ENCODE measurements at regions not wholly inside any gene's neighbourhood (a gene's known extent, or its start where the extent isn't known, plus 50 kb on each side); places are given as distances from the start of the nearest gene placed in this dataset.

DNA sequence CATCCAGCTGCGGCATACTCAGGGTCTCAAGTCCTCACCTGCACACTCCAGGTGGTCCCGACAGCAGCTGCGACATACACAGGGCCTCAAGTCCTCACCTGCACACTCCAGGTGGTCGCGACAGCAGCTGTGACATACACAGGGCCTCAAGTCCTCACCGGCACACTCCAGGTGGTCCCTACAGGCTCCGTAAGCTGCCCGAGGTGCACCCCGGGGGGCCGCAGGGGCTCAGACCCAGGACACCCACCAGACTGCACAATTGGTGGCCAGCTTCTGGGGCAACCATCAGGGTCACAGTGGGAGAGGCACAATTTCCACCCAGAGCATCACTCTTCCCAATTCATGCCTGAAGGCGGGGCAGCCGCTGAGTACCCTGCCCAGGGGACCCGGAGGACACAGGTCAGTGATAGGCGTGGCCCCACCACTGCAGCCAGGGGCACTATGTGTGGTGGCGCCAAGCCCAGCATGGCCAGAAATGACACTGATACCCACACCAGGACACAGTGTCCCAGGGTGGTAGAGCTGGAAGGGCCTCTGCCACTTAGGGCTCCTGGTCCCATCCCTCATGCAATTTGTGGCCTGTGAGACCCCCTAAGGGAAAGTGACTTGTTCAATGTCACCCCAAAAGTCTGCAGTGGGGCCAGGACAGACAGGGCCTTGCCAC is 57.5 kb upstream of the ZNF469 start:
- DNase-seq (ENCODE audit: low read depth in 1 of 2, low spot score in 1 of 2) = no peak
- Histone ChIP-seq H3K27me3 (ENCODE audit: insufficient read depth, poor library complexity, severe bottlenecking) (no peaks in the 10 kb centered on the region), H3K4me3 (replicated peaks; ENCODE audit: insufficient read depth, low read length) (no peak overlapping the region), H3K27ac (replicated peaks) (no peak overlapping the region)
- TF ChIP-seq GABPA (IDR thresholded peaks at IDR 0.05; ENCODE audit: low read depth) (no peak), POLR2AphosphoS5 (IDR thresholded peaks at IDR 0.05; ENCODE audit: low read depth) (no peak), SPI1 (IDR thresholded peaks at IDR 0.05; ENCODE audit: borderline replicate concordance, low read depth) (no peak)
- TF ChIP-seq, protein P1, sequence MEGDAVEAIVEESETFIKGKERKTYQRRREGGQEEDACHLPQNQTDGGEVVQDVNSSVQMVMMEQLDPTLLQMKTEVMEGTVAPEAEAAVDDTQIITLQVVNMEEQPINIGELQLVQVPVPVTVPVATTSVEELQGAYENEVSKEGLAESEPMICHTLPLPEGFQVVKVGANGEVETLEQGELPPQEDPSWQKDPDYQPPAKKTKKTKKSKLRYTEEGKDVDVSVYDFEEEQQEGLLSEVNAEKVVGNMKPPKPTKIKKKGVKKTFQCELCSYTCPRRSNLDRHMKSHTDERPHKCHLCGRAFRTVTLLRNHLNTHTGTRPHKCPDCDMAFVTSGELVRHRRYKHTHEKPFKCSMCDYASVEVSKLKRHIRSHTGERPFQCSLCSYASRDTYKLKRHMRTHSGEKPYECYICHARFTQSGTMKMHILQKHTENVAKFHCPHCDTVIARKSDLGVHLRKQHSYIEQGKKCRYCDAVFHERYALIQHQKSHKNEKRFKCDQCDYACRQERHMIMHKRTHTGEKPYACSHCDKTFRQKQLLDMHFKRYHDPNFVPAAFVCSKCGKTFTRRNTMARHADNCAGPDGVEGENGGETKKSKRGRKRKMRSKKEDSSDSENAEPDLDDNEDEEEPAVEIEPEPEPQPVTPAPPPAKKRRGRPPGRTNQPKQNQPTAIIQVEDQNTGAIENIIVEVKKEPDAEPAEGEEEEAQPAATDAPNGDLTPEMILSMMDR (IDR thresholded peaks at IDR 0.05; ENCODE audit: insufficient read depth, low read length) = no peak
- TF ChIP-seq, protein P2, sequence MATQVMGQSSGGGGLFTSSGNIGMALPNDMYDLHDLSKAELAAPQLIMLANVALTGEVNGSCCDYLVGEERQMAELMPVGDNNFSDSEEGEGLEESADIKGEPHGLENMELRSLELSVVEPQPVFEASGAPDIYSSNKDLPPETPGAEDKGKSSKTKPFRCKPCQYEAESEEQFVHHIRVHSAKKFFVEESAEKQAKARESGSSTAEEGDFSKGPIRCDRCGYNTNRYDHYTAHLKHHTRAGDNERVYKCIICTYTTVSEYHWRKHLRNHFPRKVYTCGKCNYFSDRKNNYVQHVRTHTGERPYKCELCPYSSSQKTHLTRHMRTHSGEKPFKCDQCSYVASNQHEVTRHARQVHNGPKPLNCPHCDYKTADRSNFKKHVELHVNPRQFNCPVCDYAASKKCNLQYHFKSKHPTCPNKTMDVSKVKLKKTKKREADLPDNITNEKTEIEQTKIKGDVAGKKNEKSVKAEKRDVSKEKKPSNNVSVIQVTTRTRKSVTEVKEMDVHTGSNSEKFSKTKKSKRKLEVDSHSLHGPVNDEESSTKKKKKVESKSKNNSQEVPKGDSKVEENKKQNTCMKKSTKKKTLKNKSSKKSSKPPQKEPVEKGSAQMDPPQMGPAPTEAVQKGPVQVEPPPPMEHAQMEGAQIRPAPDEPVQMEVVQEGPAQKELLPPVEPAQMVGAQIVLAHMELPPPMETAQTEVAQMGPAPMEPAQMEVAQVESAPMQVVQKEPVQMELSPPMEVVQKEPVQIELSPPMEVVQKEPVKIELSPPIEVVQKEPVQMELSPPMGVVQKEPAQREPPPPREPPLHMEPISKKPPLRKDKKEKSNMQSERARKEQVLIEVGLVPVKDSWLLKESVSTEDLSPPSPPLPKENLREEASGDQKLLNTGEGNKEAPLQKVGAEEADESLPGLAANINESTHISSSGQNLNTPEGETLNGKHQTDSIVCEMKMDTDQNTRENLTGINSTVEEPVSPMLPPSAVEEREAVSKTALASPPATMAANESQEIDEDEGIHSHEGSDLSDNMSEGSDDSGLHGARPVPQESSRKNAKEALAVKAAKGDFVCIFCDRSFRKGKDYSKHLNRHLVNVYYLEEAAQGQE (IDR thresholded peaks at IDR 0.05; ENCODE audit: insufficient replicate concordance, low read depth) = no peak

DNA sequence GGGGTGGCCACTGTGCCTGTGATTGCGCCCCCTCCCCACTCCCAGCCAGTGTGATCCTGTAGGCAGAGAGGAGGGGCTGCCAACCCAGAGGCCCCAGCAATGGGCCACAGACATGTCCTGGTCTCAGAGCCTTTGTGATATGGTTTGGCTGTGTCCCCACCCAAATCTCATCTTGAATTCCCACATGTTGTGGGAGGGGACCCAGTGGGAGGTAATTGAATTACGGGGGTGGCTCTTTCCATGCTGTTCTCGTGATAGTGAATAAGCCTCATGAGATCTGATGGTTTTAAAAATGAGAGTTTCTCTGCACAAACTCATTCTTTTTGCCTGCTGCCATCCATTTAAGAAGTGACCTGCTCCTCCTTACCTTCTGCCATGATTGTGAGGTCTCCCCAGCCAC is 56.8 kb upstream of the ZNF469 start:
- H3K27ac ChIP-seq (replicated peaks) = no peak overlapping the region
- no peaks in the 10 kb centered on the region for H3K27me3 ChIP-seq (ENCODE audit: insufficient read depth, poor library complexity, severe bottlenecking)
- H3K4me3 ChIP-seq (replicated peaks; ENCODE audit: insufficient read depth, low read length) = no peak overlapping the region
- DNase-seq (ENCODE audit: low read depth in 1 of 2, low spot score in 1 of 2) = no peak
- TF ChIP-seq SPI1 (IDR thresholded peaks at IDR 0.05; ENCODE audit: borderline replicate concordance, low read depth) (no peak), GABPA (IDR thresholded peaks at IDR 0.05; ENCODE audit: low read depth) (no peak), POLR2AphosphoS5 (IDR thresholded peaks at IDR 0.05; ENCODE audit: low read depth) (no peak)
- TF ChIP-seq, protein P2 (IDR thresholded peaks at IDR 0.05; ENCODE audit: insufficient replicate concordance, low read depth) = no peak
- TF ChIP-seq, protein P1 (IDR thresholded peaks at IDR 0.05; ENCODE audit: insufficient read depth, low read length) = no peak

DNA sequence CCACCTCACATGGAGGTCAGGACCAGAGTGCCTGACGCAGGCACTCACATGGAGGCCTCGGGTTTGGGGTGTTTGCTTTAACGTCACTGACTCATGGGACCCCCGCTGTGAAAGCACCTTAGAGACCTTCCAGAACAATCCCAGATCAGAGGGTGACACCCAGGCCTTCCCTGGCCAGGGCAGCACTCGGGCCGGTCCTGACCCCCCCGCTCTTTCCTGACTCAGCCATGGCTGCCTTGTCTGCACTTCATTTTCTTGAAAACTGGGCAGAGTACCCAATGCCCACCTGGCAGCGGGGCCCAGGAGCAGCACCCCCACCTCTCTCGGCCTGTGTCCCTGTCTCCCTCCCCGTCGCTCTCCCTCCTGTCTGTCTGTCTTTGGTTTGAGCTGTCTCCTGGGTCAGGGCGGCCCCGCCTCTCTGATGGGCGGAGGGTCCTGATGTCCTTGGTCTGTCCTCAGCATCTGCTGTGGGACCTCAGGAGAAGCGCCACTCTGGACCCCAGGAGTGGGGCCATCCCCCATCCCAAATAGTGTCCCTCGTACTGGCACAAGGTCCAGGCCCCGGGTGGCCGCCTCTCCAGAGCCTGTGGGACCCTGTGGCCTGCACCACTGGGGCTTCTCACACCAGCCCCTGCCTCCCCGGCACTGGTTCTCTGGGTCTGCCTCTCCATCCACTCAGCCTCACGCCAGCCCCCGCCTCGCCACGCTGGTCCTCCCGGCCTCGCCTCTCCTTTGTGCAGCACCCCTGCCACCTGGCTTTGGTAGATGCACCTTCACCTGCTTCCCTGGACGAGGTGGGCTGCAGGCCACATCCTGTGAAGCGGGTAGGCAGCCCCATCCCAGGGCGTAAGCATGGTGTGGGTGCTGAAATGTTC is 55.9 kb upstream of the ZNF469 start:
- Histone ChIP-seq H3K27me3 (ENCODE audit: insufficient read depth, poor library complexity, severe bottlenecking) (no peaks in the 10 kb centered on the region), H3K27ac (replicated peaks) (no peak overlapping the region)

More for the DNA sequence above, 55.9 kb upstream of the ZNF469 start:
- H3K4me3 ChIP-seq (replicated peaks; ENCODE audit: insufficient read depth, low read length) = no peak overlapping the region
- DNase-seq (ENCODE audit: low read depth in 1 of 2, low spot score in 1 of 2) = no peak
- TF ChIP-seq, protein P1 (IDR thresholded peaks at IDR 0.05; ENCODE audit: insufficient read depth, low read length) = no peak
- no peak for TF ChIP-seq SPI1 (IDR thresholded peaks at IDR 0.05; ENCODE audit: borderline replicate concordance, low read depth)
- TF ChIP-seq, protein P2 (IDR thresholded peaks at IDR 0.05; ENCODE audit: insufficient replicate concordance, low read depth) = no peak
